Transverse colon (tissue), 3 donors: ENCODE measurements at regions not wholly inside any gene's neighbourhood (a gene's known extent, or its start where the extent isn't known, plus 50 kb on each side); places are given as distances from the start of the nearest gene placed in this dataset.

Experiments used
- CTCF ChIP-seq, 5 experiments: fragments of 200-600 bp in 3 of 5; fragments of 450-650 bp in 2 of 5; sonication (generic) in 3 of 5; IDR thresholded peaks; 1 replicate in 2 of 5; 2 replicates in 3 of 5; pipeline ENCODE4 v1.5.1; 2016 to 2017; ENCODE audit warnings: antibody characterized with exemption in 5 of 5, inconsistent platforms in 3 of 5, mild to moderate bottlenecking in 2 of 5, moderate library complexity in 1 of 5
- POLR2A ChIP-seq: fragments of 450-650 bp; IDR thresholded peaks from one replicate; pipeline ENCODE4 v1.6.1; 2016; ENCODE audit warnings: antibody characterized with exemption, mild to moderate bottlenecking, moderate library complexity

- TF ChIP-seq POLR2A: no peak
- TF ChIP-seq CTCF (IDR thresholded peaks at IDR 0.05): no peak
Measured at GRCh38 chr2:106961328-106961727, 75.4 kb upstream of the ST6GAL2 start.
